ENCODE measurements at regions not wholly inside any gene's neighbourhood (a gene's known extent, or its start where the extent isn't known, plus 50 kb on each side); places are given as distances from the start of the nearest gene placed in this dataset.

DNA sequence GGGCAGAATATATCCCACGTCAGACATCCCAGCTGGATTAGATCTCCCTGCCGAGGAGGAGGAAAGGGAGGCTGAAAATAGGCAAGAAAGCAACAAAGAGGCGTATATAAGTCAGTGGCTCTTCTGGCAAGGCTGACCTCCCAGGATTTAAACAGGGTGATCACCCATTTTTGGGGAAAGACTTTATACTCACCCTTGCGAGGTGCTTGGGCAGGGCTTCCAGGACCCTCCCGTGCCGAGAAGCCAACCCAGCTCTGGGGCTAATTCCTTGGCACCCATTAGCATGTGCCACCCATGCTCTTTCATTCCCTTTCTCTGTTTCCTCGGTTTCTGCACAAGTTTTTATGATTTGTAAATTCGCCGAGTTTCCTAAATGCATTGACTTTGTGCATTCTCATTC, 230.2 kb upstream of the IRX2 start:
- TF ChIP-seq EP300 (IDR thresholded peaks at IDR 0.05; ENCODE audit: low read depth) (no peak), POLR2AphosphoS5 (IDR thresholded peaks at IDR 0.05) (no peak), POLR2A (IDR thresholded peaks at IDR 0.05) (no peak)
- TF ChIP-seq, protein P1, sequence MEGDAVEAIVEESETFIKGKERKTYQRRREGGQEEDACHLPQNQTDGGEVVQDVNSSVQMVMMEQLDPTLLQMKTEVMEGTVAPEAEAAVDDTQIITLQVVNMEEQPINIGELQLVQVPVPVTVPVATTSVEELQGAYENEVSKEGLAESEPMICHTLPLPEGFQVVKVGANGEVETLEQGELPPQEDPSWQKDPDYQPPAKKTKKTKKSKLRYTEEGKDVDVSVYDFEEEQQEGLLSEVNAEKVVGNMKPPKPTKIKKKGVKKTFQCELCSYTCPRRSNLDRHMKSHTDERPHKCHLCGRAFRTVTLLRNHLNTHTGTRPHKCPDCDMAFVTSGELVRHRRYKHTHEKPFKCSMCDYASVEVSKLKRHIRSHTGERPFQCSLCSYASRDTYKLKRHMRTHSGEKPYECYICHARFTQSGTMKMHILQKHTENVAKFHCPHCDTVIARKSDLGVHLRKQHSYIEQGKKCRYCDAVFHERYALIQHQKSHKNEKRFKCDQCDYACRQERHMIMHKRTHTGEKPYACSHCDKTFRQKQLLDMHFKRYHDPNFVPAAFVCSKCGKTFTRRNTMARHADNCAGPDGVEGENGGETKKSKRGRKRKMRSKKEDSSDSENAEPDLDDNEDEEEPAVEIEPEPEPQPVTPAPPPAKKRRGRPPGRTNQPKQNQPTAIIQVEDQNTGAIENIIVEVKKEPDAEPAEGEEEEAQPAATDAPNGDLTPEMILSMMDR (IDR thresholded peaks at IDR 0.05): no peak

Measured in transverse colon (tissue), 4 donors.